Parathyroid adenoma (tissue), 2 donors: ENCODE measurements at regions not wholly inside any gene's neighbourhood (a gene's known extent, or its start where the extent isn't known, plus 50 kb on each side); places are given as distances from the start of the nearest gene placed in this dataset.

Source experiments
- H2AFZ ChIP-seq: fragments of 300-600 bp; sonication (generic); one replicate; pipeline ENCODE4 v1.7.0; 2017; ENCODE audit warnings: antibody characterized with exemption, mild to moderate bottlenecking
- H3K27ac ChIP-seq: fragments of 300-600 bp; sonication (generic); one replicate; pipeline ENCODE4 v1.7.0; 2017
- H3K27me3 ChIP-seq: fragments of 300-600 bp; sonication (generic); one replicate; pipeline ENCODE4 v1.7.0; 2017; ENCODE audit warnings: low read length; ENCODE audit not compliant: control insufficient read depth, insufficient read depth
- H3K36me3 ChIP-seq: fragments of 300-600 bp; sonication (generic); one replicate; pipeline ENCODE4 v1.7.0; 2017; ENCODE audit warnings: low read length; ENCODE audit not compliant: control insufficient read depth, insufficient read depth
- H3K4me1 ChIP-seq: fragments of 300-600 bp; sonication (generic); one replicate; pipeline ENCODE4 v1.7.0; 2017; ENCODE audit warnings: control low read depth
- H3K4me2 ChIP-seq: fragments of 300-600 bp; sonication (generic); one replicate; pipeline ENCODE4 v1.7.0; 2017; ENCODE audit warnings: low read length
- H3K4me3 ChIP-seq: fragments of 300-600 bp; sonication (generic); one replicate; pipeline ENCODE4 v1.7.0; 2017; ENCODE audit warnings: low read depth, low read length
- H3K79me2 ChIP-seq: fragments of 300-600 bp; sonication (generic); one replicate; pipeline ENCODE4 v1.7.0; 2017; ENCODE audit warnings: control low read depth
- H3K9ac ChIP-seq: fragments of 300-600 bp; sonication (generic); one replicate; pipeline ENCODE4 v1.7.0; 2017; ENCODE audit warnings: mild to moderate bottlenecking
- H3K9me3 ChIP-seq: fragments of 300-600 bp; sonication (generic); one replicate; pipeline ENCODE4 v1.7.0; 2017; ENCODE audit warnings: low read length; ENCODE audit not compliant: control insufficient read depth
- TF ChIP-seq, protein P1 (sequence below): fragments of 300-600 bp; sonication (generic); IDR thresholded peaks from one replicate; pipeline ENCODE4 v1.7.0; 2017; ENCODE audit warnings: antibody characterized with exemption, mild to moderate bottlenecking
- donor health status: primary hyperparathyroidism.

- H3K79me2 ChIP-seq = no peaks in the 10 kb centered on the region
- TF ChIP-seq, protein P1, sequence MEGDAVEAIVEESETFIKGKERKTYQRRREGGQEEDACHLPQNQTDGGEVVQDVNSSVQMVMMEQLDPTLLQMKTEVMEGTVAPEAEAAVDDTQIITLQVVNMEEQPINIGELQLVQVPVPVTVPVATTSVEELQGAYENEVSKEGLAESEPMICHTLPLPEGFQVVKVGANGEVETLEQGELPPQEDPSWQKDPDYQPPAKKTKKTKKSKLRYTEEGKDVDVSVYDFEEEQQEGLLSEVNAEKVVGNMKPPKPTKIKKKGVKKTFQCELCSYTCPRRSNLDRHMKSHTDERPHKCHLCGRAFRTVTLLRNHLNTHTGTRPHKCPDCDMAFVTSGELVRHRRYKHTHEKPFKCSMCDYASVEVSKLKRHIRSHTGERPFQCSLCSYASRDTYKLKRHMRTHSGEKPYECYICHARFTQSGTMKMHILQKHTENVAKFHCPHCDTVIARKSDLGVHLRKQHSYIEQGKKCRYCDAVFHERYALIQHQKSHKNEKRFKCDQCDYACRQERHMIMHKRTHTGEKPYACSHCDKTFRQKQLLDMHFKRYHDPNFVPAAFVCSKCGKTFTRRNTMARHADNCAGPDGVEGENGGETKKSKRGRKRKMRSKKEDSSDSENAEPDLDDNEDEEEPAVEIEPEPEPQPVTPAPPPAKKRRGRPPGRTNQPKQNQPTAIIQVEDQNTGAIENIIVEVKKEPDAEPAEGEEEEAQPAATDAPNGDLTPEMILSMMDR = no peak
- H3K9me3 ChIP-seq = no peaks in the 10 kb centered on the region
- H2AFZ ChIP-seq = no peak overlapping the region
- H3K27me3 ChIP-seq = no peaks in the 10 kb centered on the region
- H3K4me2 ChIP-seq = no peak overlapping the region
- H3K4me3 ChIP-seq = no peak overlapping the region
- no peak overlapping the region for H3K27ac ChIP-seq
- no peaks in the 10 kb centered on the region for H3K36me3 ChIP-seq
- no peak overlapping the region for H3K9ac ChIP-seq
- H3K4me1 ChIP-seq = no peaks in the 10 kb centered on the region
Measured at GRCh38 chr4:157887316-157887715, 285.5 kb downstream of the GASK1B start.

DNA sequence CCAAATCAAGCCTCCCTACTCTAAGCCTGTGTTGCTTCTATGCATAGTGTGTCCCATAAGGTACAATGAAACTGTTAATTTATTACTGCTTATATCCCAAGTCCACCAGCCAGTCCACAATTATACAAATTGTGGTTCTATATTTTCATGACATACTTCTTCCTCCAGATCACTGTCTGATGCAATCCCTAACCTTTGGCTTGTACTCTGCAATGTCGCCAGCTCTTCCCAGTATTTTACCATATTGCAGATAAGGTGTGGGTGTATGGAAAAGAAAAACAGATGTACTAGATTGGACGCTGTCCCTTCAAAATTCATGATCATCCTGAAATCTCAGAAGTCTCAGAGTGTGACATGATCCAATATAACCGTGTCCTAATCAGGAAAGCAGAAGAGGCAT, 286.2 kb downstream of the GASK1B start:
- H3K4me1 ChIP-seq = no peaks in the 10 kb centered on the region
- H2AFZ ChIP-seq = no peak overlapping the region
- H3K36me3 ChIP-seq = no peaks in the 10 kb centered on the region
- H3K4me2 ChIP-seq = no peak overlapping the region
- H3K79me2 ChIP-seq = no peaks in the 10 kb centered on the region
- no peaks in the 10 kb centered on the region for H3K9me3 ChIP-seq
- TF ChIP-seq, protein P1 = no peak
- no peaks in the 10 kb centered on the region for H3K27me3 ChIP-seq
- H3K27ac ChIP-seq = no peak overlapping the region
- H3K4me3 ChIP-seq = no peak overlapping the region
- no peak overlapping the region for H3K9ac ChIP-seq

- Histone ChIP-seq H3K4me2 (no peak overlapping the region), H2AFZ (no peak overlapping the region), H3K9ac (no peak overlapping the region), H3K4me1 (no peaks in the 10 kb centered on the region), H3K27me3 (no peaks in the 10 kb centered on the region), H3K27ac (no peak overlapping the region), H3K9me3 (no peaks in the 10 kb centered on the region), H3K4me3 (no peak overlapping the region), H3K36me3 (no peaks in the 10 kb centered on the region), H3K79me2 (no peaks in the 10 kb centered on the region)
- TF ChIP-seq, protein P1 = no peak
Measured at GRCh38 chr4:157885811-157886210, 287.0 kb downstream of the GASK1B start.

- no peaks in the 10 kb centered on the region for H3K9me3 ChIP-seq
- H3K36me3 ChIP-seq = no peaks in the 10 kb centered on the region
- no peak overlapping the region for H3K4me2 ChIP-seq
- H3K9ac ChIP-seq = no peak overlapping the region
- H3K79me2 ChIP-seq = no peaks in the 10 kb centered on the region
- no peak overlapping the region for H2AFZ ChIP-seq
- TF ChIP-seq, protein P1 = no peak
- H3K4me1 ChIP-seq = no peaks in the 10 kb centered on the region
- H3K4me3 ChIP-seq = no peak overlapping the region
- no peak overlapping the region for H3K27ac ChIP-seq
- H3K27me3 ChIP-seq = no peaks in the 10 kb centered on the region
Measured at GRCh38 chr4:157882901-157883300, 289.9 kb downstream of the GASK1B start.

DNA sequence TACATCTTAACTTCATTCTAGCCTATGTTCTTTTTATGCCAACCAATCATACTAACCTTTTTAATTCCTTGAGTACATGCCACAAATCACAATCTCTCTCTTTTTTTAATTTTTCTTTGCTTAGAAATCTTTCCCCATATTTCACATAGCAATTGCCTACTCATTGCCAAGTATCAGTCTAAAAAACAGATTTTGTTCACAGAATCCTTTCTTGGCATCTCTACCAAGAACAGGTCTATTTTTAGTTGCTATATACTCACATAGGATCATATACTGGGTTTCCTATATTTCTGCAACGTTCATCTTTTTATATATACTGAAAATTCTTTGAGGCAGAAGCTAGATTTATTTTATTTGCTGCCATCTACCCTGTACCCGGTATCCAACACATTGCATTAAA, 292.1 kb downstream of the GASK1B start:
- no peak overlapping the region for H3K9ac ChIP-seq
- no peak overlapping the region for H3K4me2 ChIP-seq
- no peak overlapping the region for H3K4me3 ChIP-seq
- H3K27me3 ChIP-seq = no peaks in the 10 kb centered on the region
- no peaks in the 10 kb centered on the region for H3K9me3 ChIP-seq
- H3K79me2 ChIP-seq = no peaks in the 10 kb centered on the region
- no peaks in the 10 kb centered on the region for H3K4me1 ChIP-seq
- H3K36me3 ChIP-seq = no peaks in the 10 kb centered on the region
- H3K27ac ChIP-seq = no peak overlapping the region
- no peak overlapping the region for H2AFZ ChIP-seq
- TF ChIP-seq, protein P1 = no peak
